ENCODE measurements at regions not wholly inside any gene's neighbourhood (a gene's known extent, or its start where the extent isn't known, plus 50 kb on each side); places are given as distances from the start of the nearest gene placed in this dataset.

DNA sequence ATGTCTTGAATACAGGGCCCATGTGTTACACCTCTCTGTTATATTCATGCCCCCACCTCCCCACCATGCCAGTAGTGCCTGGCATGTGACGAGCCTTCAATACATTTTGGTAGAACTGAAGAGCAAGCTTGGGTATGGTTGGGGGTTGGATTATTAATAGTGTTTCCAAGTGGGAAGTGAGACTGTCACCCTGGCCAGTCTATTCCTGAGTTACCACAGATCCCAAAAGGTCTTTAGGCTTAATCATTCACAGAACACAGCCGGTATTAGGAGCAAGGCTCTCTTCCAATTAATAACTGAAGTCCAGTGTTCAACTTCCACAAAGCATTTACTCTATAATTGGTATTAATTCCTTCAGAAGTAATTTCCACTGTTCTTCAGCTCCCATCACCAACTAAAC, 231.9 kb upstream of the LRTM1 start:
- Histone ChIP-seq H3K4me3 (no peak overlapping the region), H3K9me3 (ENCODE audit: low read depth, low read length) (no peaks in the 10 kb centered on the region), H3K27ac (no peak overlapping the region), H3K36me3 (ENCODE audit: insufficient read depth, low read length) (no peaks in the 10 kb centered on the region), H3K9ac (ENCODE audit: insufficient read length) (no peak overlapping the region)
- TF ChIP-seq POLR2AphosphoS5 (IDR thresholded peaks at IDR 0.05; ENCODE audit: borderline replicate concordance, low read depth, low read length) = no peak
- TF ChIP-seq EZH2 (IDR thresholded peaks at IDR 0.05) = no peak
- TF ChIP-seq FOXP2 (optimal IDR thresholded peaks at IDR 0.05; ENCODE audit: control extremely low read depth, extremely low read length, insufficient read depth) = no peak
- DNase-seq (ENCODE audit: low read depth, low spot score) = no peak

DNA sequence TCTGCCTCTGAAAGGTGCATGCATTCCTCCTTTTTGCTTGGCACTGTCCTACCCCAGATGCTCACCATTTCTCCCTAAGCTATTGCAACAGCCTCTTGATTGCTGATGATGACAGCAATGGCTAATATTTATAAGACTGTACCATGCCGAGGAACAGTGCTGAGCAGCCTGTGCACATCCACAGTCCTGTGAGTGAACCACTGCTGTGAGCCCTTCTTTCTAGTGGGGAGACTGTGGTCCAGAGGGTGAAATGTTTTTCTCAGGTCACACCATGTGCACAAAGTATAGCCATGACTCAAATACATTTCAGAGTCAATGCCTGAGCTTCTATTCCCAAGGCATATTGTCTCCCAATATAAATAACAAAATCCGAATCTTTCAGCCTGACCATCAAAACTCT, 231.2 kb upstream of the LRTM1 start:
- Histone ChIP-seq H3K9ac (ENCODE audit: insufficient read length) (no peak overlapping the region), H3K9me3 (ENCODE audit: low read depth, low read length) (no peaks in the 10 kb centered on the region), H3K36me3 (ENCODE audit: insufficient read depth, low read length) (no peaks in the 10 kb centered on the region), H3K27ac (no peak overlapping the region), H3K4me3 (no peak overlapping the region)
- TF ChIP-seq POLR2AphosphoS5 (IDR thresholded peaks at IDR 0.05; ENCODE audit: borderline replicate concordance, low read depth, low read length) (no peak), FOXP2 (optimal IDR thresholded peaks at IDR 0.05; ENCODE audit: control extremely low read depth, extremely low read length, insufficient read depth) (no peak), EZH2 (IDR thresholded peaks at IDR 0.05) (no peak)
- no peak for DNase-seq (ENCODE audit: low read depth, low spot score)

DNA sequence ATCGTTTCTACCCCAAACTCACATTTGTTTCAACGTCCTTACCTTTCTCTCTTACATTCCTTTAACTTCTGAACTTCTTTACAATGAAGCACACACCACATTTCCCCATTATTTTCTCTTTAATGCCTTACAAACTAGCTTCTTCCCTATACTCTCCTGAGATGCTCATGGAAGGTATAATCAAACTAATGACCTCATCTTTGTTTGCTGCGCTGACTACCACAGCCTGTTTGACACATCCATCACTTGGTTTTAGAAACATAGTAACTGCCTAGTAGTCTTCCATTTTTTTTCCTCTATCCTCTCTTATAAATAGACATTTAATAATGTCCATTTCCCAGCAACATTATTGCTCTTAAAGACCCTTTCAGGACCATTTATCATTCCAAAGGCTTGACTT, 230.5 kb upstream of the LRTM1 start:
- no peak overlapping the region for H3K4me3 ChIP-seq
- H3K36me3 ChIP-seq (ENCODE audit: insufficient read depth, low read length) = no peaks in the 10 kb centered on the region
- no peak for TF ChIP-seq POLR2AphosphoS5 (IDR thresholded peaks at IDR 0.05; ENCODE audit: borderline replicate concordance, low read depth, low read length)
- no peak for TF ChIP-seq FOXP2 (optimal IDR thresholded peaks at IDR 0.05; ENCODE audit: control extremely low read depth, extremely low read length, insufficient read depth)
- no peak for TF ChIP-seq EZH2 (IDR thresholded peaks at IDR 0.05)
- no peak for DNase-seq (ENCODE audit: low read depth, low spot score)
- no peaks in the 10 kb centered on the region for H3K9me3 ChIP-seq (ENCODE audit: low read depth, low read length)
- H3K27ac ChIP-seq = no peak overlapping the region
- no peak overlapping the region for H3K9ac ChIP-seq (ENCODE audit: insufficient read length)

DNA sequence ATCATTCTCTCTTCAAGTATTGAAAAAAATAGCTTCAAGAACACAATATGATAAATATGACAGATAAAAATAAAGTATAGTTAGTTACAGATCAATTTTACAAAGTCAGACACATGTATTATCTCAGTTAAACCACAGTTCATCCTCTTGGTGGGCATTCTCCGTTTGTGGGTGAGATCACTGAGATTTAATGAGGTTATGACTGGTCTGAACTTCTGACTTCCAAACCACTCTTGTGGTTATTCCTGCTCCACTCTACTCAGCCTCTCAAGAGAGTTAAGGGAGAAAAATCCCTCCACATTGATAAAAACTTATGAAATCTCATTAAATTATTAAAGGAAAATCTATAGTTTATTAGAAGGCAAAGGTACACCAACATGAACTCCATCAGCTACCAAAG, 229.9 kb upstream of the LRTM1 start:
- Histone ChIP-seq H3K9me3 (ENCODE audit: low read depth, low read length) (no peaks in the 10 kb centered on the region), H3K4me3 (no peak overlapping the region), H3K27ac (no peak overlapping the region), H3K36me3 (ENCODE audit: insufficient read depth, low read length) (no peaks in the 10 kb centered on the region), H3K9ac (ENCODE audit: insufficient read length) (no peak overlapping the region)
- no peak for DNase-seq (ENCODE audit: low read depth, low spot score)
- TF ChIP-seq EZH2 (IDR thresholded peaks at IDR 0.05) = no peak
- no peak for TF ChIP-seq POLR2AphosphoS5 (IDR thresholded peaks at IDR 0.05; ENCODE audit: borderline replicate concordance, low read depth, low read length)
- TF ChIP-seq FOXP2 (optimal IDR thresholded peaks at IDR 0.05; ENCODE audit: control extremely low read depth, extremely low read length, insufficient read depth) = no peak

GRCh38 chr3:55156851-55157650, 229.2 kb upstream of the LRTM1 start:
- TF ChIP-seq EZH2 (IDR thresholded peaks at IDR 0.05) = no peak
- TF ChIP-seq FOXP2 (optimal IDR thresholded peaks at IDR 0.05; ENCODE audit: control extremely low read depth, extremely low read length, insufficient read depth) = no peak
- TF ChIP-seq POLR2AphosphoS5 (IDR thresholded peaks at IDR 0.05; ENCODE audit: borderline replicate concordance, low read depth, low read length) = no peak
- Histone ChIP-seq H3K36me3 (ENCODE audit: insufficient read depth, low read length) (no peaks in the 10 kb centered on the region), H3K9me3 (ENCODE audit: low read depth, low read length) (no peaks in the 10 kb centered on the region), H3K27ac (no peak overlapping the region), H3K4me3 (no peak overlapping the region), H3K9ac (ENCODE audit: insufficient read length) (no peak overlapping the region)
- DNase-seq (ENCODE audit: low read depth, low spot score) = no peak

DNA sequence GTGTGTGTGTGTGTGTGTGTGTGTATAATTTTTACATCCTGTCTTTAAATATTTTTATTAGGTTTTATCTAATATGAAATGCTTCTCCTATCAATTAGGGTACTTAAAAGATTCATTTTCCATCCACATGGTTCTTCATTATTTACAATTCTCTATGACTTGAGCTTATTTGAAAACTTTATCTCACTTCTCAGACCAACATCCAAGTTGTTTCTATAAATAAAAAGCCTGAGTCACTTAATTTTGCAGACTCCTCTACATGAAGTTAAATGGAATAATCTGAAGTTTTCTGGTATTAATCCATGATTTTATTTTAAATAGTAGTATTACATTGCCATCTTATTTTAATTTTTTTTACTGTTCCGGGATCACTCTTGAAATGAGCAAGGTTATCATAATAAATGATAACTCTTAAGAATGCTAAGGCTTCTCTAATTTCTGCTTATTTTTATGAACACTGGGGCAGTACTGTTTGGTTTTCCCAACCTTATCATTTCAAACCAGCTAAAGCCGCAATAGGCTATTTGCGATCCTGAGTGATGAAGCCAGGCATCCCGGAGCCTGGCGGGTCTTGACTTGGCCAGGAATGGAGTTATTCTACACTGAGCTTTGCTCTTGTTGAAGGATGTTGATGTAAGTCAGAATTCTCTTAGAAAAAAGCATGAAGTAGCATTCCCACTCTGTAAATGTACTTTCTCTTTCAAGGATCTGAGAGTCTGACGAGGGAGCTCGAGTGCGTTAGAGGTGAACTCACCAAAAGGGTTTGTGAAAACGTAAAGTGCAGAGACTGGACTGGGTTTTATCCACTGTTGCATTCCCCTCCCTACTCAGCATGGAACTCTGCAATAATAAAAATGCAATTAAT, 220.2 kb upstream of the LRTM1 start:
- DNase-seq (ENCODE audit: low read depth, low spot score) = no peak
- Histone ChIP-seq H3K4me3 (no peak overlapping the region), H3K9me3 (ENCODE audit: low read depth, low read length) (no peaks in the 10 kb centered on the region), H3K27ac (no peak overlapping the region), H3K36me3 (ENCODE audit: insufficient read depth, low read length) (no peaks in the 10 kb centered on the region), H3K9ac (ENCODE audit: insufficient read length) (no peak overlapping the region)
- no peak for TF ChIP-seq EZH2 (IDR thresholded peaks at IDR 0.05)
- TF ChIP-seq FOXP2 (optimal IDR thresholded peaks at IDR 0.05; ENCODE audit: control extremely low read depth, extremely low read length, insufficient read depth) = no peak
- no peak for TF ChIP-seq POLR2AphosphoS5 (IDR thresholded peaks at IDR 0.05; ENCODE audit: borderline replicate concordance, low read depth, low read length)

- H3K27ac ChIP-seq = no peak overlapping the region
- H3K9me3 ChIP-seq (ENCODE audit: low read depth, low read length) = no peaks in the 10 kb centered on the region
- no peak overlapping the region for H3K4me3 ChIP-seq
- no peak for DNase-seq (ENCODE audit: low read depth, low spot score)
- no peaks in the 10 kb centered on the region for H3K36me3 ChIP-seq (ENCODE audit: insufficient read depth, low read length)
- TF ChIP-seq EZH2 (IDR thresholded peaks at IDR 0.05) (no peak), FOXP2 (optimal IDR thresholded peaks at IDR 0.05; ENCODE audit: control extremely low read depth, extremely low read length, insufficient read depth) (no peak), POLR2AphosphoS5 (IDR thresholded peaks at IDR 0.05; ENCODE audit: borderline replicate concordance, low read depth, low read length) (no peak)
- no peak overlapping the region for H3K9ac ChIP-seq (ENCODE audit: insufficient read length)
Observed at GRCh38 chr3:55147406-55147805, 219.5 kb upstream of the LRTM1 start.

GRCh38 chr3:55146216-55146615, 218.4 kb upstream of the LRTM1 start:
- Histone ChIP-seq H3K36me3 (ENCODE audit: insufficient read depth, low read length) (no peaks in the 10 kb centered on the region), H3K4me3 (no peak overlapping the region), H3K9me3 (ENCODE audit: low read depth, low read length) (no peaks in the 10 kb centered on the region), H3K27ac (no peak overlapping the region), H3K9ac (ENCODE audit: insufficient read length) (no peak overlapping the region)
- no peak for DNase-seq (ENCODE audit: low read depth, low spot score)
- no peak for TF ChIP-seq POLR2AphosphoS5 (IDR thresholded peaks at IDR 0.05; ENCODE audit: borderline replicate concordance, low read depth, low read length)
- TF ChIP-seq FOXP2 (optimal IDR thresholded peaks at IDR 0.05; ENCODE audit: control extremely low read depth, extremely low read length, insufficient read depth) = no peak
- no peak for TF ChIP-seq EZH2 (IDR thresholded peaks at IDR 0.05)

Measured in SK-N-MC (cell line).